ENCODE measurements at regions not wholly inside any gene's neighbourhood (a gene's known extent, or its start where the extent isn't known, plus 50 kb on each side); places are given as distances from the start of the nearest gene placed in this dataset.

DNA sequence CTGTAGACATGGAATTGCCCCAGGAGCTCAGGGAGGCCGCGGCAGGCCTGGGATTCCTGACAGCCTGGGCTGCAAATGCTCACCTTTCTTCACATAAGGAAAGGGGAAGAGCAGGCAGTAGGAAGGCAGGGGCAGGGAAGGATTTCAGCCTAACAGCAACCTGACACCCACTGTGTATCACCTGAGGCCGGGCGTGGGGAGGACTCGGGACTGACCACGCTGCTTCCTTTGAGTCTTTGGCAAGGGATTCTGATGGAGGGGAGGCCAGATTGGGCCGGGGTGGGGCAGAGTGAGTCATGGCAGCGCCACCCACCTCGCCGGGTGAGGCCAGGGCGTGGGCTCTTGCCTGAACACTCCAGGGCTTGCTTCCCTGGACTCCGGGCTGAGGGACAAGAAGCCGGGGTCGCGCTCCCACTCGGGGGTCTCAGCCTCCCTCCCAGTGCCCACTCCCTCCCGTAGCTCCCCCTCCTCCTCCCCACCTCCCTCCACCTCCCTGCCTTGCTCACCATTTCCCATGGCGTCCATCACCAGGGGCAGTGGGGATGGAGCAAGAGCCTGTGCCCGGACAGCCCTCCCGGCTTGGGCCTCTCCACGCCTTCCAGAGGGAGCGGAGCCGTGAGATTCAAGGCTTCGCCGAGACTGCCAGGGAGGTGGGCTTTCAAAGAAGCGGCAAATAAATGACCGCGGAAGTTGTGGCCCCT, 247.9 kb upstream of the RTL1 start:
- TF ChIP-seq, protein P1, sequence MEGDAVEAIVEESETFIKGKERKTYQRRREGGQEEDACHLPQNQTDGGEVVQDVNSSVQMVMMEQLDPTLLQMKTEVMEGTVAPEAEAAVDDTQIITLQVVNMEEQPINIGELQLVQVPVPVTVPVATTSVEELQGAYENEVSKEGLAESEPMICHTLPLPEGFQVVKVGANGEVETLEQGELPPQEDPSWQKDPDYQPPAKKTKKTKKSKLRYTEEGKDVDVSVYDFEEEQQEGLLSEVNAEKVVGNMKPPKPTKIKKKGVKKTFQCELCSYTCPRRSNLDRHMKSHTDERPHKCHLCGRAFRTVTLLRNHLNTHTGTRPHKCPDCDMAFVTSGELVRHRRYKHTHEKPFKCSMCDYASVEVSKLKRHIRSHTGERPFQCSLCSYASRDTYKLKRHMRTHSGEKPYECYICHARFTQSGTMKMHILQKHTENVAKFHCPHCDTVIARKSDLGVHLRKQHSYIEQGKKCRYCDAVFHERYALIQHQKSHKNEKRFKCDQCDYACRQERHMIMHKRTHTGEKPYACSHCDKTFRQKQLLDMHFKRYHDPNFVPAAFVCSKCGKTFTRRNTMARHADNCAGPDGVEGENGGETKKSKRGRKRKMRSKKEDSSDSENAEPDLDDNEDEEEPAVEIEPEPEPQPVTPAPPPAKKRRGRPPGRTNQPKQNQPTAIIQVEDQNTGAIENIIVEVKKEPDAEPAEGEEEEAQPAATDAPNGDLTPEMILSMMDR (IDR thresholded peaks at IDR 0.05; ENCODE audit: borderline replicate concordance, extremely low read depth, low read length, poor library complexity, severe bottlenecking): no peak
- TF ChIP-seq EZH2 (IDR thresholded peaks at IDR 0.05; ENCODE audit: borderline replicate concordance, low read depth, low read length, severe bottlenecking): no peak
